Spleen (tissue), 7 donors: ENCODE measurements at regions not wholly inside any gene's neighbourhood (a gene's known extent, or its start where the extent isn't known, plus 50 kb on each side); places are given as distances from the start of the nearest gene placed in this dataset.

ENCODE experiments used
- CTCF ChIP-seq, 11 experiments: fragments of 200-600 bp in 7 of 11; fragments of 450-650 bp in 4 of 11; sonication (generic) in 4 of 11; IDR thresholded peaks in 8 of 11; conservative IDR thresholded peaks in 3 of 11; 1 replicate in 7 of 11; 2 replicates in 4 of 11; pipeline versions ENCODE4 v1.4.0 to v1.8.0; 2016 to 2021; ENCODE audit warnings: antibody characterized with exemption in 11 of 11, inconsistent platforms in 4 of 11, mild to moderate bottlenecking in 1 of 11
- POLR2A ChIP-seq, 3 donors: fragments of 450-650 bp; IDR thresholded peaks; one replicate each; pipeline ENCODE4 v1.5.1; 2017; ENCODE audit warnings: antibody characterized with exemption in 3 of 3, mild to moderate bottlenecking in 1 of 3
- POLR2AphosphoS5 ChIP-seq, 3 donors: sonication (generic); formaldehyde crosslinking; IDR thresholded peaks; one replicate each; pipeline ENCODE4 v1.5.1; 2017; ENCODE audit warnings: antibody characterized with exemption in 3 of 3
- donor health status: DM: no; HTN: no; CAD: no; lungs with moderate emphysema.
- donor health status: DM: no; HTN: no; CAD: no.
- donor health status: DM: no; HTN: no; CAD: no.

DNA sequence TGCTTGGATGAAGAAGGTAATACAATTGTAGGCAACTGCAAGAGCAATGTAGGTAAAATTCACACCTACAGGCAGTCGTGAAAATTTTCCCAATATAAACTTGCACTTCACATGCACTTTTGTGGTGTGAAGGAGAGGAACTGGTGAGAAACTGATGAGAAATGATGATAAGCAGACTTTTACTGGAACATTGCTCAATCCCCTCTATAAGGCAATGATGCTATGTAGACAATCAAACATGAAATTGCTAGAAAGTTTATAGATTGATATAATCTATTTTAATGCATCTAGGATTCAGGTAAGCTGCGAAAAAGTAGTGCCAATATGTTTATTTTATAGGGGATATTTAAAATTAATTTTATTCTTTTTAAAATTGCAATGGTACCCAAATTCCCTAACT, 802.2 kb downstream of the KCNT2 start:
- no peak for TF ChIP-seq CTCF (IDR thresholded peaks at IDR 0.05 in 8 of 11, conservative IDR thresholded peaks at IDR 0.05 in 3 of 11)
- TF ChIP-seq POLR2AphosphoS5 (IDR thresholded peaks at IDR 0.05) = no peak
- TF ChIP-seq POLR2A (IDR thresholded peaks at IDR 0.05) = no peak
